Endothelial cell of umbilical vein (primary cell): ENCODE measurements at regions not wholly inside any gene's neighbourhood (a gene's known extent, or its start where the extent isn't known, plus 50 kb on each side); places are given as distances from the start of the nearest gene placed in this dataset.

ENCODE experiments used
- EZH2 ChIP-seq: IDR thresholded peaks from 2 replicates; pipeline ENCODE4 v1.6.1; 2012; ENCODE audit warnings: borderline replicate concordance, low read depth, mild to moderate bottlenecking, moderate library complexity, low read length, inconsistent platforms; ENCODE audit not compliant: severe bottlenecking
- FOS ChIP-seq: IDR thresholded peaks from 2 replicates; pipeline ENCODE4 v1.6.1; 2011; ENCODE audit warnings: mild to moderate bottlenecking, low read length, moderate library complexity, borderline replicate concordance; ENCODE audit not compliant: insufficient read depth
- GATA2 ChIP-seq: IDR thresholded peaks from 2 replicates; pipeline ENCODE4 v1.7.0; 2011; ENCODE audit warnings: low read depth, mild to moderate bottlenecking, moderate library complexity, mixed read lengths, low read length; ENCODE audit not compliant: insufficient read length, insufficient read depth
- JUN ChIP-seq: IDR thresholded peaks from 2 replicates; pipeline ENCODE4 v1.6.1; 2011; ENCODE audit warnings: borderline replicate concordance, low read depth; ENCODE audit not compliant: insufficient read length, insufficient read depth
- POLR2A ChIP-seq: IDR thresholded peaks from 2 replicates; pipeline ENCODE4 v1.6.1; 2012; ENCODE audit warnings: low read depth, mild to moderate bottlenecking, control low read depth, low read length
- POLR2AphosphoS5 ChIP-seq: IDR thresholded peaks from 2 replicates; pipeline ENCODE4 v1.6.1; 2012; ENCODE audit warnings: low read depth, mild to moderate bottlenecking, control low read depth, low read length, moderate library complexity; ENCODE audit not compliant: insufficient read depth
- TF ChIP-seq, protein P1 (sequence below), 2 donors: IDR thresholded peaks; 1 replicate in 1 of 2; 2 replicates in 1 of 2; pipeline ENCODE4 v1.5.1; 2011; ENCODE audit warnings: low read length in 2 of 2, mild to moderate bottlenecking in 2 of 2, moderate library complexity in 2 of 2, control low read depth in 1 of 2, inconsistent platforms in 1 of 2, low read depth in 1 of 2; ENCODE audit not compliant: insufficient read depth in 1 of 2; ENCODE audit errors: extremely low read depth in 1 of 2
- TF ChIP-seq, protein P2 (sequence below): IDR thresholded peaks from 2 replicates; pipeline ENCODE4 v1.6.1; 2011; ENCODE audit not compliant: insufficient read depth, insufficient read length

DNA sequence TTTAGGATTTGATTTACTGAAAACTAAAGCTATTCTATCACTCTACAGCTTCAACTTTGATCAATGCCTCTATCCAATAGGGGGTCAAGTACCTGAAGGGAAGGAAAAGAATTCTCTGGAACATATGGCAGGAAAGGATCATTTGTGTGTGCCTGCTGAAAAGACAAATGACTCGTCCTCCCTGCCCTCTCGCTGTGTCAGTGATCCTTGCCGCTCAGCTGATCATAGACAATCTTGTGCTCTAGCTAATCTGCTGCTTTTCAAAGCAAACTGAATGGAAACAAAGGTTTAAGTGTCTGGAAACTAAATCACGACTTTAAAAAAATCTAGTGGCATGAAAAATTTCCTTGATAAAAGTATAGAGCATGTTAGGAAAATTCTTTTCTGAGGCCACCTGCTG lies 75.6 kb upstream of the CPO start:
- TF ChIP-seq, protein P1, sequence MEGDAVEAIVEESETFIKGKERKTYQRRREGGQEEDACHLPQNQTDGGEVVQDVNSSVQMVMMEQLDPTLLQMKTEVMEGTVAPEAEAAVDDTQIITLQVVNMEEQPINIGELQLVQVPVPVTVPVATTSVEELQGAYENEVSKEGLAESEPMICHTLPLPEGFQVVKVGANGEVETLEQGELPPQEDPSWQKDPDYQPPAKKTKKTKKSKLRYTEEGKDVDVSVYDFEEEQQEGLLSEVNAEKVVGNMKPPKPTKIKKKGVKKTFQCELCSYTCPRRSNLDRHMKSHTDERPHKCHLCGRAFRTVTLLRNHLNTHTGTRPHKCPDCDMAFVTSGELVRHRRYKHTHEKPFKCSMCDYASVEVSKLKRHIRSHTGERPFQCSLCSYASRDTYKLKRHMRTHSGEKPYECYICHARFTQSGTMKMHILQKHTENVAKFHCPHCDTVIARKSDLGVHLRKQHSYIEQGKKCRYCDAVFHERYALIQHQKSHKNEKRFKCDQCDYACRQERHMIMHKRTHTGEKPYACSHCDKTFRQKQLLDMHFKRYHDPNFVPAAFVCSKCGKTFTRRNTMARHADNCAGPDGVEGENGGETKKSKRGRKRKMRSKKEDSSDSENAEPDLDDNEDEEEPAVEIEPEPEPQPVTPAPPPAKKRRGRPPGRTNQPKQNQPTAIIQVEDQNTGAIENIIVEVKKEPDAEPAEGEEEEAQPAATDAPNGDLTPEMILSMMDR (IDR thresholded peaks at IDR 0.05; ENCODE audit: extremely low read depth in 1 of 2, insufficient read depth in 1 of 2, low read depth in 1 of 2, low read length in 2 of 2), result no peak
- TF ChIP-seq POLR2A, result no peak
- TF ChIP-seq POLR2AphosphoS5, result no peak
- TF ChIP-seq FOS, result no peak
- TF ChIP-seq, protein P2, sequence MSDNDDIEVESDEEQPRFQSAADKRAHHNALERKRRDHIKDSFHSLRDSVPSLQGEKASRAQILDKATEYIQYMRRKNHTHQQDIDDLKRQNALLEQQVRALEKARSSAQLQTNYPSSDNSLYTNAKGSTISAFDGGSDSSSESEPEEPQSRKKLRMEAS, result no peak
- no peak for TF ChIP-seq GATA2
- no peak for TF ChIP-seq EZH2
- no peak for TF ChIP-seq JUN
